Endothelial cell of umbilical vein (primary cell): ENCODE measurements at regions not wholly inside any gene's neighbourhood (a gene's known extent, or its start where the extent isn't known, plus 50 kb on each side); places are given as distances from the start of the nearest gene placed in this dataset.

Source experiments
- BruUV-seq: library from RNA; stranded (reverse); fragments of 400-500 nt; replicated peaks from 2 replicates; lab custom pipeline; 2021; lab: Mats Ljungman, UMichigan
- CTCF ChIA-PET: fragments of 300-600, 350-600 bp; sonication (Branson Sonifier 250); formaldehyde crosslinking; loops from one replicate; lab custom pipeline; 2021; ENCODE audit warnings: antibody characterized with exemption, inconsistent platforms; lab: Charles Lee
- POLR2A ChIA-PET: fragments of 300-600, 350-600 bp; sonication (Branson Sonifier 250); formaldehyde crosslinking; loops from one replicate; lab custom pipeline; 2021; ENCODE audit warnings: antibody characterized with exemption, inconsistent platforms; lab: Charles Lee
- DNase-seq: peaks from one replicate; pipeline ENCODE4 v3.0.0-alpha.2; 2011; ENCODE audit warnings: low read depth, low spot score
- FAIRE-seq: peaks from 2 replicates; lab custom pipeline; 2011; peaks lifted over from hg19 to GRCh38; lab: Jason Lieb, UNC
- H2AFZ ChIP-seq: 2 replicates; pipeline ENCODE4 v1.6.0; 2012; ENCODE audit warnings: low read depth, low read length, control low read depth, inconsistent platforms
- H3K27ac ChIP-seq: 2 replicates; pipeline ENCODE4 v1.5.1; 2011; ENCODE audit warnings: low read depth, mild to moderate bottlenecking, control low read depth, low read length, moderate library complexity; ENCODE audit not compliant: insufficient read depth
- H3K27me3 ChIP-seq, 2 experiments: 2 replicates each; pipeline versions ENCODE4 v1.6.0 to v1.6.1; 2011; ENCODE audit warnings: low read length in 2 of 2, mixed read lengths in 1 of 2; ENCODE audit not compliant: control insufficient read depth in 2 of 2, insufficient read depth in 2 of 2
- H3K36me3 ChIP-seq, 2 experiments: 2 replicates in 1 of 2; 3 replicates in 1 of 2; pipeline ENCODE4 v1.5.1; 2011; ENCODE audit warnings: low read length in 2 of 2, mild to moderate bottlenecking in 1 of 2, moderate library complexity in 1 of 2; ENCODE audit not compliant: control insufficient read depth in 2 of 2, insufficient read depth in 2 of 2; ENCODE audit errors: extremely low read depth in 1 of 2
- H3K4me1 ChIP-seq: 3 replicates; pipeline ENCODE4 v1.5.1; 2011; ENCODE audit warnings: mild to moderate bottlenecking, low read length; ENCODE audit not compliant: control insufficient read depth, insufficient read depth; ENCODE audit errors: extremely low read depth
- H3K4me2 ChIP-seq: 2 replicates; pipeline ENCODE4 v1.6.1; 2011; ENCODE audit warnings: low read length, control low read depth, mixed read lengths; ENCODE audit not compliant: insufficient read depth
- H3K4me3 ChIP-seq, 3 experiments: fragments of 200-600 bp in 1 of 3; sonication (generic), shearing (Covaris generic) in 1 of 3; replicated peaks in 1 of 3; 2 replicates each; pipeline ENCODE4 v1.5.1; 2011 to 2016; ENCODE audit warnings: control low read depth in 3 of 3, low read length in 3 of 3, mild to moderate bottlenecking in 2 of 3, inconsistent platforms in 1 of 3, low read depth in 1 of 3, moderate library complexity in 1 of 3; ENCODE audit not compliant: insufficient read depth in 1 of 3
- H3K79me2 ChIP-seq: 2 replicates; pipeline ENCODE4 v1.6.0; 2012; ENCODE audit warnings: low read length, inconsistent platforms; ENCODE audit not compliant: control insufficient read depth, insufficient read depth
- H3K9ac ChIP-seq: replicated peaks from 2 replicates; pipeline ENCODE3; 2011; ENCODE audit warnings: low read length, control low read depth; ENCODE audit not compliant: insufficient read depth; ENCODE audit errors: extremely low read depth
- H3K9me1 ChIP-seq: replicated peaks from 3 replicates; pipeline ENCODE4 v1.6.0; 2011; ENCODE audit warnings: mild to moderate bottlenecking, low read length; ENCODE audit not compliant: control insufficient read depth, insufficient read depth; ENCODE audit errors: extremely low read depth
- H3K9me3 ChIP-seq: replicated peaks from 2 replicates; pipeline ENCODE4 v1.5.1; 2012; ENCODE audit warnings: low read length, inconsistent platforms; ENCODE audit not compliant: control insufficient read depth, insufficient read depth
- H4K20me1 ChIP-seq: replicated peaks from 2 replicates; pipeline ENCODE3; 2011; ENCODE audit warnings: mild to moderate bottlenecking, low read length; ENCODE audit not compliant: control insufficient read depth, insufficient read depth; ENCODE audit errors: extremely low read depth
- EZH2 ChIP-seq: IDR thresholded peaks from 2 replicates; pipeline ENCODE4 v1.6.1; 2012; ENCODE audit warnings: borderline replicate concordance, low read depth, mild to moderate bottlenecking, moderate library complexity, low read length, inconsistent platforms; ENCODE audit not compliant: severe bottlenecking
- FOS ChIP-seq: IDR thresholded peaks from 2 replicates; pipeline ENCODE4 v1.6.1; 2011; ENCODE audit warnings: mild to moderate bottlenecking, low read length, moderate library complexity, borderline replicate concordance; ENCODE audit not compliant: insufficient read depth
- GATA2 ChIP-seq: IDR thresholded peaks from 2 replicates; pipeline ENCODE4 v1.7.0; 2011; ENCODE audit warnings: low read depth, mild to moderate bottlenecking, moderate library complexity, mixed read lengths, low read length; ENCODE audit not compliant: insufficient read length, insufficient read depth
- JUN ChIP-seq: IDR thresholded peaks from 2 replicates; pipeline ENCODE4 v1.6.1; 2011; ENCODE audit warnings: borderline replicate concordance, low read depth; ENCODE audit not compliant: insufficient read length, insufficient read depth
- MYC ChIP-seq: IDR thresholded peaks from one replicate; pipeline ENCODE4 v1.6.1; 2011; ENCODE audit warnings: mild to moderate bottlenecking, low read depth, low read length
- POLR2A ChIP-seq: IDR thresholded peaks from 2 replicates; pipeline ENCODE4 v1.6.1; 2012; ENCODE audit warnings: low read depth, mild to moderate bottlenecking, control low read depth, low read length
- POLR2AphosphoS5 ChIP-seq: IDR thresholded peaks from 2 replicates; pipeline ENCODE4 v1.6.1; 2012; ENCODE audit warnings: low read depth, mild to moderate bottlenecking, control low read depth, low read length, moderate library complexity; ENCODE audit not compliant: insufficient read depth
- dilution Hi-C: fragments of 300-500 bp; cut with MboI; formaldehyde crosslinking; loops from one replicate; pipeline ENCODE4 v1.15.0; 2019; ENCODE audit warnings: low sequenced_read_pairs; ENCODE audit not compliant: extremely low pct_ligation_motif_present
- intact Hi-C: fragments of 100-400 bp; cut with micrococcal nuclease; formaldehyde crosslinking; loops from one replicate; pipeline ENCODE4 v1.10.0; 2022
- TF ChIP-seq, protein P1 (sequence below): IDR thresholded peaks from 2 replicates; pipeline ENCODE4 v1.6.1; 2011; ENCODE audit not compliant: insufficient read depth, insufficient read length
- TF ChIP-seq, protein P2 (sequence below), 2 donors: IDR thresholded peaks; 1 replicate in 1 of 2; 2 replicates in 1 of 2; pipeline ENCODE4 v1.5.1; 2011; ENCODE audit warnings: low read length in 2 of 2, mild to moderate bottlenecking in 2 of 2, moderate library complexity in 2 of 2, control low read depth in 1 of 2, inconsistent platforms in 1 of 2, low read depth in 1 of 2; ENCODE audit not compliant: insufficient read depth in 1 of 2; ENCODE audit errors: extremely low read depth in 1 of 2

GRCh38 chr22:42187646-42188045 lies 57.0 kb upstream of the CYP2D6 start:
- CTCF ChIA-PET: interaction anchor here (1.2 kb wide), 1 partner anchor 18 kb away, joined by 5 read pairs; no protein-coding TSS in a partner anchor
- Histone ChIP-seq H3K79me2 (peaks cover 11% of the 10 kb centered on the region), H3K9me3 (no peaks in the 10 kb centered on the region), H3K4me2 (no peak overlapping the region), H3K27me3 (no peaks in the 10 kb centered on the region), H3K9ac (no peak overlapping the region), H3K27ac (no peak overlapping the region), H3K36me3 (no peaks in the 10 kb centered on the region), H2AFZ (no peak overlapping the region), H3K9me1 (no peaks in the 10 kb centered on the region), H4K20me1 (peaks cover 4% of the 10 kb centered on the region), H3K4me1 (peaks cover 3% of the 10 kb centered on the region), H3K4me3 (no peak overlapping the region)
- FAIRE-seq: no peak
- BruUV-seq: no TSS peak
- TF ChIP-seq POLR2AphosphoS5: no peak
- no peak for TF ChIP-seq MYC
- TF ChIP-seq FOS: no peak
- TF ChIP-seq, protein P1, sequence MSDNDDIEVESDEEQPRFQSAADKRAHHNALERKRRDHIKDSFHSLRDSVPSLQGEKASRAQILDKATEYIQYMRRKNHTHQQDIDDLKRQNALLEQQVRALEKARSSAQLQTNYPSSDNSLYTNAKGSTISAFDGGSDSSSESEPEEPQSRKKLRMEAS: no peak
- TF ChIP-seq, protein P2, sequence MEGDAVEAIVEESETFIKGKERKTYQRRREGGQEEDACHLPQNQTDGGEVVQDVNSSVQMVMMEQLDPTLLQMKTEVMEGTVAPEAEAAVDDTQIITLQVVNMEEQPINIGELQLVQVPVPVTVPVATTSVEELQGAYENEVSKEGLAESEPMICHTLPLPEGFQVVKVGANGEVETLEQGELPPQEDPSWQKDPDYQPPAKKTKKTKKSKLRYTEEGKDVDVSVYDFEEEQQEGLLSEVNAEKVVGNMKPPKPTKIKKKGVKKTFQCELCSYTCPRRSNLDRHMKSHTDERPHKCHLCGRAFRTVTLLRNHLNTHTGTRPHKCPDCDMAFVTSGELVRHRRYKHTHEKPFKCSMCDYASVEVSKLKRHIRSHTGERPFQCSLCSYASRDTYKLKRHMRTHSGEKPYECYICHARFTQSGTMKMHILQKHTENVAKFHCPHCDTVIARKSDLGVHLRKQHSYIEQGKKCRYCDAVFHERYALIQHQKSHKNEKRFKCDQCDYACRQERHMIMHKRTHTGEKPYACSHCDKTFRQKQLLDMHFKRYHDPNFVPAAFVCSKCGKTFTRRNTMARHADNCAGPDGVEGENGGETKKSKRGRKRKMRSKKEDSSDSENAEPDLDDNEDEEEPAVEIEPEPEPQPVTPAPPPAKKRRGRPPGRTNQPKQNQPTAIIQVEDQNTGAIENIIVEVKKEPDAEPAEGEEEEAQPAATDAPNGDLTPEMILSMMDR (IDR thresholded peaks at IDR 0.05; ENCODE audit: extremely low read depth in 1 of 2, insufficient read depth in 1 of 2, low read depth in 1 of 2, low read length in 2 of 2): no peak
- no peak for TF ChIP-seq JUN
- no peak for TF ChIP-seq EZH2
- no peak for TF ChIP-seq POLR2A
- no peak for TF ChIP-seq GATA2
- DNase-seq: no peak
- dilution Hi-C loops: no loop called here
- intact Hi-C loops: no loop called here
- POLR2A ChIA-PET: no interaction called here
